T-helper 1 cell treated with Interleukin-12 subunit alpha and Interleukin-12 subunit beta and Interleukin-4 antibody, amounts not matched to agents 30 μg/mL and 1 μg/mL, for 36 hours (primary cell): ENCODE measurements at regions not wholly inside any gene's neighbourhood (a gene's known extent, or its start where the extent isn't known, plus 50 kb on each side); places are given as distances from the start of the nearest gene placed in this dataset.
"Not testable (repeated sequence)": the region's sequence is repeated elsewhere in the genome, so short reads cannot be mapped to it uniquely, and the experiment has no call there.

Source experiments
- H3K27ac Mint-ChIP-seq: one replicate; pipeline ENCODE4 v1.8.0; 2021; ENCODE audit warnings: mild to moderate bottlenecking, mixed read lengths
- H3K27me3 Mint-ChIP-seq: one replicate; pipeline ENCODE4 v1.8.0; 2021; ENCODE audit warnings: low read depth, mixed read lengths
- H3K36me3 Mint-ChIP-seq: one replicate; pipeline ENCODE4 v1.8.0; 2021; ENCODE audit warnings: low read depth, mixed read lengths
- H3K4me1 Mint-ChIP-seq: one replicate; pipeline ENCODE4 v1.8.0; 2021; ENCODE audit warnings: low read depth, mixed read lengths
- H3K4me3 Mint-ChIP-seq: one replicate; pipeline ENCODE4 v1.8.0; 2021; ENCODE audit warnings: mild to moderate bottlenecking, moderate library complexity, mixed read lengths
- H3K9me3 Mint-ChIP-seq: one replicate; pipeline ENCODE4 v1.8.0; 2021; ENCODE audit warnings: mixed read lengths

DNA sequence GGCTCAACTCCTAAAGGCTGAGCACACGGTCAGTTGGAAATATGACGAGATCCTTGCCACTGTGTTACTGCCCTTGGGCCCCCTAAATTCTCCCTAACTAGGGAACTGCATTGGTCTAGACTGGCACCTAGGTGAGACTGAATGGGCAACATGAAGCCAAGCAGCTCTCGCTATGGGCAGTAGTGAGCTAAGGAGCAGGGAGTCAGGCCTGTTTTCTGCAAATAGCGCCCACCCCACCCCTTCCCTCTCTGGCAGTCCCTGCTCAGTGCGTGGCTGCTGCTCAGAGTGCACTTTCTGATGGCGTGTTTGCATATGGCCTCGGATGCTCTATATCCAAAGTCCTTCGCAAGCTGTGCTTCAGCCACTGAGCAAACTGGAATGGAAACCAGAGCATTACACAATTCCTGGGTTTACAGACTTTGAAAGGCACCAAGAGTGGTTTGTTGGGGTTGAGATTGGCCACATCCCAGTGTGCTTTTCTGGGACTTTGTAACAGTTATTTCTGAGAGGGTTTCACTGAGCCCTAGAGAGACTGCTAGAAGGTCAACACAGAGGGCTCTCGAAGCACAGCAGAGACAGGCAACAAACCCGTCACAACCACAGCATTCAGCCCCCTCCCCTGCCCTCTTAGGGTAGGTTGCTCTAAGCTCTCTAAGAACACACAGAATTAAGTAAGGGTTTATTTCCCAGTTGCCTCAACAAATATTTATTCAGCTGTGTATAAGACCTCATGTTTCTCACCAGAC, 419.9 kb downstream of the STK39 start:
- Mint-ChIP-seq H3K36me3 (no peaks in the 10 kb centered on the region), H3K27me3 (no peaks in the 10 kb centered on the region), H3K4me3 (no peak overlapping the region), H3K4me1 (no peaks in the 10 kb centered on the region), H3K27ac (no peak overlapping the region), H3K9me3 (no peaks in the 10 kb centered on the region)

DNA sequence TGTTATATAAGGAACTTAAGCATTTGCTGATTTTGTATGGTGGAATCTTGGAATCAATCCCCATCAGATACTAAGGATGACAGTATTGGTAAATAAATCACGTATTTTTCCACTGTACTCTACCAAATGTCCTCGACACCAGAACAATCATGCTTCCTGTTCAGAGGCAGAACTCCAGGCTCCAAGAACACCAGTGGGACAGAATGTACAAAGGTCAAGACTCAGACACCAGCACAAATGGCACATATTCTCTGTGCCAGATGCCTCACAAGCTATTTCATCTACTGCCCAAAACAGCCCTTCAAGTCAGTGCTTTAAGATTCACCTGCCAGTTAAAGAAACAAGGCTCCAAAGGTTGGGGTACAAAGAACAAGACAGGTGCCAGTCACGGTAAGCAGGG, 420.5 kb downstream of the STK39 start:
- Mint-ChIP-seq H3K9me3 (no peaks in the 10 kb centered on the region), H3K4me3 (no peak overlapping the region), H3K4me1 (no peaks in the 10 kb centered on the region), H3K36me3 (no peaks in the 10 kb centered on the region), H3K27ac (no peak overlapping the region), H3K27me3 (no peaks in the 10 kb centered on the region)

DNA sequence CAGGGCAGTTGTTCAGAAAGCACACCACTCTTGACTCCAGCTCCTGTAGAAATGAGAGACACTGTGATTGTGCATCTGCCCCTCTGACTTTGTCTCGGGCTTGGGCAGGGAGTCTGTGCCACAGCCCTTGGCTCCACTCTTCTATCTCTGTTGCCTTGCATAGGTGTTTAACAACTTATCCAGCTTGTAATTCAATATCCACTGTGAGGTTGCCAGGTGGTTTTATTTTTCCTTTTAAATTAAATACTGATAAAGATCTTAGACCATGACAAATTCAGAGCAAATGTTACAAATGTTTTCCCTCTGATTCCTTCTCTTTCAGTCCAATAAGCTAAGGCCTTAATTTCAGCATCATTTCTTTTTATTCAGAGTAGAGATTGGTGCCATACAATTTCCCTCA, 421.7 kb downstream of the STK39 start:
- Mint-ChIP-seq H3K27me3 (no peaks in the 10 kb centered on the region), H3K9me3 (no peaks in the 10 kb centered on the region), H3K4me3 (no peak overlapping the region), H3K27ac (no peak overlapping the region), H3K36me3 (no peaks in the 10 kb centered on the region), H3K4me1 (no peaks in the 10 kb centered on the region)

DNA sequence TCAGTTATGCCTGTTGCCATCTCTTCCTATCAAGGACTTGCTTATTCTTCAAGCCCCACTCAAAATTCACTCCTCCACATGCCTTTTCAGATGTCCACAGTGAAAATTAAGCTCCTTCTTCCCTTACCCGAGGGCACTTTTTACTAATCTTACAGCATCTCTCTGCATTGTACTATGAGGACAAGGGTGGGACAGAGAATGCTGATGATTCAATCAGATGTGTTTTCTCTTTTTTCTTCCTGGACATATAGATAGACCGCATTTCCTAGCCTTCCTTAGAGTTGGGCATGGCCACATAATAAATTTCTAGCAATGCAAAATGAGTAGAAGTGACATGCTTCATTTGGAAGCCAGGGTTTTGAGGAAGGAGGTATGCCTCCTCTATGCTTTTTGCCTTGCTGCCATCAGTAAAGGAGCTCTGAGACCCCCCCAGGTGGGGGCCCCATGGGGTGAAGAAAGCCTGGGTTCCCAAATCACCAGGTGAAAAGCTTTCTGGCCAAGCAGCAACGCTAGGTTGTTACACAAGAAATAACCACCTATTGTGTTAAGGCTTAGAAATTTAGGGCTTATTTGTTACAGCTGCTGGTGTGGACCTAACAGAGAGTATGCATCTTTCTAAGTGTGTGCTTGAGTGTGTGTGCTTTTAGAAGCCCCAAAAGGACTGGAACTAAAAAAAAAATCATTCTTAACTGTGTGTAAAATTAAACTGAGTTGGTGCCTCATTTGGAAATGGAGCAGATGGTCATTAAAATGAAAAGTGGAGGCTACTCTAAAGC, 424.5 kb downstream of the STK39 start:
- Mint-ChIP-seq H3K27ac (no peak overlapping the region), H3K9me3 (no peaks in the 10 kb centered on the region), H3K27me3 (peaks cover 4% of the 10 kb centered on the region), H3K4me3 (no peak overlapping the region), H3K36me3 (no peaks in the 10 kb centered on the region), H3K4me1 (no peaks in the 10 kb centered on the region)

DNA sequence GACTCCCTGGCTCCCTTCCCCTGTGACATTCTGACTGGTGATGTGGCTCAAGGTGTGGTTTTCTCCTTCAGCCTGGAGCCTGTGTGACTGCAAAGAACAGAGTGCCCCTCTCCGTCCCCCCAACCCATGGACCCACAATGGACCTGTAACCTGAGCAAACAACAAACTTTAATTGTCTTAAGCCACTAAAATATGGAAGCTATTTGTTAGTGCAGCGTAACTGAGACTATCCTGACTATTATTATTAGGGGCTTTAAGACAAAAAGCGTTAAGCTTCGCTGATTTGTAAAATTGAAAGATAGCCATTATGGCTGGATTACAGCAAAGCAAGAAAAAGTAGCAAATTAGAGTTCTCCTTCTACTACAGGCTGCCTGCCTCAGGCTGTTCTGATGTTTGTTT, 426.9 kb downstream of the STK39 start:
- H3K27me3 Mint-ChIP-seq, result peaks cover 5% of the 10 kb centered on the region
- no peaks in the 10 kb centered on the region for H3K4me1 Mint-ChIP-seq
- H3K9me3 Mint-ChIP-seq, result no peaks in the 10 kb centered on the region
- no peaks in the 10 kb centered on the region for H3K36me3 Mint-ChIP-seq
- no peak overlapping the region for H3K4me3 Mint-ChIP-seq
- H3K27ac Mint-ChIP-seq, result no peak overlapping the region

DNA sequence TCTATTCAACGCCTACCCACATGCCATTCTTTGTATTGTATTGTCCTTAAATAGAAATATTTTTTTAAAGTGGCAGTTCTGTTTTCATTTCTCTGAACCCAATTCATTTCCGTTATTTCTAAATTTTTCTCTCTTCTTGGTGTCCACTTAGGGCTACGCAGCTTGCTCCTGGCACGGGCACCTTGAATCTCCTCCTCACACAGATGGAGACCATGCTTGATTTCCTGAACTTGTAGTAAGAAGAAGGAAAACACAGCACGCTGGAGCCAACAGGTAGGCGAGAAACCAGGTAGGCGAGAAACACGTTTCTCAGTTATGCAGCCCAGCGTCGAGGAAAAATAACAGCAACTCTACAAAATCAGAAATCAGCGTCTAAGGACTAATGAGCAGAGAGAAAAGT, 428.9 kb downstream of the STK39 start:
- Mint-ChIP-seq H3K36me3 (no peaks in the 10 kb centered on the region), H3K27me3 (peaks cover 13% of the 10 kb centered on the region), H3K4me1 (no peaks in the 10 kb centered on the region), H3K27ac (no peak overlapping the region), H3K9me3 (no peaks in the 10 kb centered on the region), H3K4me3 (no peak overlapping the region)

DNA sequence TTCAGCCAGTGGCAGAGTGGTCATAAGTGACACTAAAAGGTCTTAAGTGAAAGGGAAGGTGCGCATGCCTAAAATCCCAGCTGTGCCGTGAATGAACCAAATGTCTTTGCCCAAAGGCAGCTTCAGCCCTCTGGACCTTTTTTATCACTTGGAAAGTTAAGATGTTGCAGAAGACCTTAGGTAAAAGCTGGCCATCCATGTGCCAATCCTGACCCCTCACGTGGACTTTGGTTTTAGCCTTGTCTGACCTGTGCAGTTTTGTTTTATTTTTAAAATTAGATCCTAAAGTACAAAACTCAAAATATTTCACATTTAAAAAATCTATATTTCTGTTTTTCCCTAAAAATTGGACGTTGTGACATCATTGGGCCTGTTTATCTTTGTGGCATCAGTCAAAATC, 429.5 kb downstream of the STK39 start:
- peaks cover 13% of the 10 kb centered on the region for H3K27me3 Mint-ChIP-seq
- no peaks in the 10 kb centered on the region for H3K4me1 Mint-ChIP-seq
- H3K36me3 Mint-ChIP-seq, result no peaks in the 10 kb centered on the region
- H3K9me3 Mint-ChIP-seq, result no peaks in the 10 kb centered on the region
- no peak overlapping the region for H3K27ac Mint-ChIP-seq
- no peak overlapping the region for H3K4me3 Mint-ChIP-seq

DNA sequence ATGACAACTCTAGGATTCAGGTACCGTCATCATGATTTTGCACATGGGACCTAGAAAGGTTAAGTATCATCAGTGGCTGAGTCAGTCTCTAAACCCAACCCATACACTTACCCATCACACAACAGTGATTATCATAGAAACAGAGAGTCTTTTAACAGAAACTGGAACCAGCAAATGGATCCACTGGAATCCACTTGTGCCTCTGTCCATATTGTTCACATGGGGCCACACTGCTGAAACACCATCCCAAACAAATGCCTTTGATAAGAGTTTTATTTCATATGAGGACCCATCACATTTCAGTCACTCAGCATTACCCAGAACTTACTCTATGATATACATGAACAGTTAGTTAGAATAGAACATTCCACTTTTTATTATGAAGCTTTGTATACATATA, 430.0 kb downstream of the STK39 start:
- H3K4me1 Mint-ChIP-seq, result no peaks in the 10 kb centered on the region
- H3K27me3 Mint-ChIP-seq, result peaks cover 13% of the 10 kb centered on the region
- no peak overlapping the region for H3K27ac Mint-ChIP-seq
- H3K9me3 Mint-ChIP-seq, result no peaks in the 10 kb centered on the region
- H3K36me3 Mint-ChIP-seq, result no peaks in the 10 kb centered on the region
- no peak overlapping the region for H3K4me3 Mint-ChIP-seq

DNA sequence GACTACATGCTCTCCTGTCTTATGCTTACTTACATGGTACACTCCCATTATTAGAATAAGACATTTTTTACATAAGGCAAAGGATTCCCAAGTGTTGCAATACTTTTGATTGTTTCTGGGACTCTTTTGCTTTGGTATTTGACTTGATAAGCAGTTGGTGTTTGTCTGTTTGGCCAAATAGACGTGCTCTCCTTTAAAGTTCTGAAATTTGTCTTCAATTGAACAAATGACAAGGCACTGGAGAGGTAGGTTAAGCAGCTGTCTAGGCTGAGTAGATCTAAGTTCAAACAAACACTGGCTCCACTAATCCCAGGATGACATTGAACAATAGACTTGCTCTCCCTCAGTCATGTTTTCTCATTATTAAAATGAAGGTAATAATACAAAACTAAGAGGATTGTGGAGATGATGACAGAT, 430.5 kb downstream of the STK39 start:
- Mint-ChIP-seq H3K9me3 (no peaks in the 10 kb centered on the region), H3K4me1 (no peaks in the 10 kb centered on the region), H3K27me3 (peaks cover 14% of the 10 kb centered on the region), H3K4me3 (no peak overlapping the region), H3K27ac (no peak overlapping the region), H3K36me3 (no peaks in the 10 kb centered on the region)

DNA sequence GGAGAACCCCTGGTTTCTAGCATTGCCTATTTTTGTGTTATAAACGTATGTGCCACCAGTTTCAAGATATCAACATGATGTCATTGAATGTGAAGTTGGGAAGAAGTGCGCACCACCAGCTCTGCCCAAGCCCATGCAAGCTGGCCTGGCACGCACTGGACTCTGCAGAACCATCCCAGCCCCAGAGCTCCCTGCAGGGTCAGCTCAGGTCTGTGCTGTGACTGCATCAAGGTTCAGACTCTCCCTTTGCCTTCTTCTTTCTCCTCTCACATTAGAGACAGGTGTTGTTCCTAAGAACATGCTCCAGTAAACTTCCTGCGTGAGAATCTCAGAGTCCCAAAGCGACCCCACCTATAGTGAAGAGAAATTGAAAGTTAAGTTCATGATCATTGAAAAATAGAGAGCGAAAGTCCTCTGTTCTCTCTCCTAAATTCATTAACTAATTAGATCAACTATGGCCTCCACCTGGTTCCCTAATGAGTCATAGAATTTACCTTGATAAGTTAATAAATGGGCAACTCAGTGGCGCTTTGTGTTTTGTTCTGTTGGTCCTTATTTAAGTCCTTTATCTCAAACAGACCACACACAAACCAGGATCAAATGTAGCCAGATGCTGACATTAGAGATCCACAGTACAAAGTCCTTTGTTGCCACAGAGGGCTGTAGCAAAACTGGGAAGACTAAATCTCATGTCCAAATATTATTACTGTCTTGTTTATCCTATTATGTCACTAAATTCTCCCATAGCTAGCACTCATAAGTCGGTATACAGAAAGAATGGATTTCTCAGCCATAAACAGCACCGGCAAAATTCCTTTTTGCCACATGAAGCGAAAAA, 432.3 kb downstream of the STK39 start:
- Mint-ChIP-seq H3K4me1 (no peaks in the 10 kb centered on the region), H3K27ac (no peak overlapping the region), H3K9me3 (no peaks in the 10 kb centered on the region), H3K36me3 (no peaks in the 10 kb centered on the region), H3K4me3 (no peak overlapping the region), H3K27me3 (peaks cover 17% of the 10 kb centered on the region)

DNA sequence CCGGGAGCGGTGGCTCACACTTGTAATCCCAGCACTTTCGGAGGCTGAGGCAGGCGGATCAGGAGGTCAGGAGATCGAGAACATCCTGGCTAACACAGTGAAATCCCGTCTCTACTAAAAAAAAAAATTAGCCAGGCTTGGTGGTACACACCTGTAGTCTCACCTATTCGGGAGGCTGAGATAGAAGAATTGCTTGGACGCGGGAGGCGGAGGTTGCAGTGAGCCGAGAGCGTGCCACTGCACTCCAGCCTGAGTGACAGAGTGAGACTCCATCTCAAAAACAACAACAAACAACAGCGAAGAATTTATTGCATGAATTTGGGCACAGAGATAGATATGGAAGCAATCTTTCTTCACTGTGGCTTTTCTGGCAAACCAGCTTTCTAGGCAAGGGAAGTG, 432.9 kb downstream of the STK39 start:
- not testable (repeated sequence) for H3K9me3 Mint-ChIP-seq, H3K4me3 Mint-ChIP-seq, H3K36me3 Mint-ChIP-seq, H3K27ac Mint-ChIP-seq, H3K4me1 Mint-ChIP-seq
- H3K27me3 Mint-ChIP-seq, result peaks cover 13% of the 10 kb centered on the region

DNA sequence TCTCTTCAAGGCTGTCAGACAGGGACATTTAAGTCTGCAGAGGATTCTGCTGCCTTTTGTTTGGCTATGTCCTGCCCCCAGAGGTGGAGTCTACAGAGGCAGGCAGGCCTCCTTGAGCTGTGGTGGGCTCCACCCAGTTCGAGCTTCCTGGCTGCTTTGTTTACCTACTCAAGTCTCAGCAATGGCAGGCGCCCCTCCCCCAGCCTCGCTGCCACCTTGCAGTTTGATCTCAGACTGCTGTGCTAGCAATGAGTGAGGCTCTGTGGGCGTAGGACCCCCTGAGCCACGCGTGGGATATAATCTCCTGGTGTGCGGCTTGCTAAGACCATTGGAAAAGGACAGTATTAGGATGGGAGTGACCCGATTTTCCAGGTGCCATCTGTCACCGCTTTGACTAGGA, 437.6 kb downstream of the STK39 start:
- H3K27ac Mint-ChIP-seq, H3K4me1 Mint-ChIP-seq, H3K36me3 Mint-ChIP-seq, H3K4me3 Mint-ChIP-seq: not testable (repeated sequence)
- Mint-ChIP-seq H3K27me3 (peaks cover 10% of the 10 kb centered on the region), H3K9me3 (peaks cover 11% of the 10 kb centered on the region)

DNA sequence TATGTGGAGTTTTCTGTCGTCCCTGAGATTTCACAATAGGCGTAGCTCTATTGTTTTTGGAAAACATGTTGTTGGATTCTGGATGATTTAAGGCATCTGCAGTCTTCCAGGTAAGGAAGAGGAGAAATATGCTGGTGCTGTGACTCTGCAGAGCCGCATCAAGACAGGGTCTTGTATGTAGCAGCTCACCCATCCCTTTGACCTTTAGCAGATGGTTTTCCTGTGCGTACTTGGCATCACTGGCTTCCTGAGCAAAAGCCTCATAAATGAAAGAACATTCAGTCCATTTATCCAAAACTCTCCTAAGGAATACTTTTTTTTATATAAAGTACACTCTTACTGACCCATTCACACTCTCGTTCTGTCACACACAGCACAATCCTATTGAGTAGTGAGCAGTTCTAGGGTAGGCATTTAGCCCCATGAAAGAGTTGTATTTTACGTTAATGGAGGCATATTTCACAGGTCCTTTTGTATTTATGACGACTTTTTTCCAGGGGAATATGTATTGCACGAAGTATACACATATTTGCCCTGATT, 443.9 kb downstream of the STK39 start:
- Mint-ChIP-seq H3K36me3 (no peaks in the 10 kb centered on the region), H3K27me3 (no peaks in the 10 kb centered on the region), H3K4me3 (no peak overlapping the region), H3K27ac (no peak overlapping the region), H3K9me3 (peaks cover 8% of the 10 kb centered on the region), H3K4me1 (no peaks in the 10 kb centered on the region)

DNA sequence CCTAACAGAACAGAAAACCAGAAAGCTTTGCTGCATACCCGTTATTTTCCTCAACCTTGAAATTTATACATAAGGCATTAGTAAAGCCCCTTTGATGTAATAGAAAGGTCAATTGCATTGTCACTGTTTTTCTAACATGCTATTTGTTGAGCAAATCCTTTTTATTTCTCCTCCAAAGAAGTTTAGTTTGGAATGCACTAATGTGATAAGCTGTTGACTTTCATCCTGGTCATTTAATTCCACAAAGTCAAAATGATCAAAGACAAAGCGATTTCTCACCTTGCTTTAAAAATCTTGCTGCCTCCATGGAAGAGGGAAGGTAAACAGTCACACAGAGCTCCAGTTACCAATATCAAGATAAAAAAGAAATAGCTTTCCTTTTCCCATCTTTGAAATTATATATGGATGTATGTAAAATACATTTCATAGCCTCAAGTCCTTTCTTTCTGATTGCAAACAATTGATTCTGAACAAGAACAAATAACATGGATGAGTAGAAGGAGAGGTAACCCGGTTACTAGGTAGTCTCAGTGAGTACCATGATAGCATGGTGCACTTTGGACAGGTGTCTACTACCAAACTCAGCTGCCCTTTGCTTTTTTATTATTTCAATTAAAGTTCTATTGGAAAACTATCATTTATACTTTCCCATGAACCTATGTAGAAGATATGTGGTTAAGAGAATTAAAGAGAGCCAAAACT, 452.7 kb downstream of the STK39 start:
- Mint-ChIP-seq H3K27me3 (no peaks in the 10 kb centered on the region), H3K9me3 (peaks cover 4% of the 10 kb centered on the region), H3K36me3 (no peaks in the 10 kb centered on the region), H3K27ac (no peak overlapping the region), H3K4me3 (no peak overlapping the region), H3K4me1 (no peaks in the 10 kb centered on the region)
